ENCODE measurements at regions not wholly inside any gene's neighbourhood (a gene's known extent, or its start where the extent isn't known, plus 50 kb on each side); places are given as distances from the start of the nearest gene placed in this dataset.

- TF ChIP-seq ZNF266 (tag by site-specific recombination; IDR thresholded peaks at IDR 0.05; ENCODE audit: low read depth) = no peak
- TF ChIP-seq GLI2 (tag by site-specific recombination; IDR thresholded peaks at IDR 0.05; ENCODE audit: borderline replicate concordance, low read depth) = no peak
- no peak for TF ChIP-seq AEBP2 (tag by site-specific recombination; IDR thresholded peaks at IDR 0.05; ENCODE audit: borderline replicate concordance)
- no peak for TF ChIP-seq REPIN1 (tag by site-specific recombination; IDR thresholded peaks at IDR 0.05; ENCODE audit: low read depth)
- no peak for TF ChIP-seq SALL2 (tag by site-specific recombination; IDR thresholded peaks at IDR 0.05; ENCODE audit: borderline replicate concordance)
- no peak for TF ChIP-seq SETDB1 (IDR thresholded peaks at IDR 0.05; ENCODE audit: insufficient read length, low read length)
- TF ChIP-seq ZNF473 (tag by site-specific recombination; IDR thresholded peaks at IDR 0.05) = no peak
- TF ChIP-seq TSHZ1 (tag by site-specific recombination; IDR thresholded peaks at IDR 0.05; ENCODE audit: borderline replicate concordance) = no peak
- TF ChIP-seq ZNF514 (tag by site-specific recombination; IDR thresholded peaks at IDR 0.05) = no peak
Measured at GRCh38 chr11:134480136-134480712, 68.2 kb upstream of the B3GAT1 start (continued).

- POLR2A ChIA-PET = no interaction called here
- TF ChIP-seq ZBTB17 (tag by site-specific recombination; IDR thresholded peaks at IDR 0.05) (no peak), ZNF394 (tag by site-specific recombination; IDR thresholded peaks at IDR 0.05; ENCODE audit: borderline replicate concordance) (no peak), MZF1 (tag by site-specific recombination; IDR thresholded peaks at IDR 0.05; ENCODE audit: borderline replicate concordance) (no peak), ZXDB (tag by site-specific recombination; IDR thresholded peaks at IDR 0.05) (no peak), PRDM10 (tag by site-specific recombination; IDR thresholded peaks at IDR 0.05) (no peak), OSR2 (tag by site-specific recombination; IDR thresholded peaks at IDR 0.05) (no peak), ZNF768 (tag by site-specific recombination; IDR thresholded peaks at IDR 0.05) (no peak), ZNF362 (tag by site-specific recombination; IDR thresholded peaks at IDR 0.05) (no peak), ZNF274 (IDR thresholded peaks at IDR 0.05; ENCODE audit: low read length) (no peak), ZNF274 (tag by site-specific recombination; IDR thresholded peaks at IDR 0.05; ENCODE audit: borderline replicate concordance) (no peak), ZNF23 (tag by site-specific recombination; IDR thresholded peaks at IDR 0.05; ENCODE audit: borderline replicate concordance) (no peak)
Measured at GRCh38 chr11:134479206-134480135, 67.4 kb upstream of the B3GAT1 start.

More at GRCh38 chr11:134479206-134480135, 67.4 kb upstream of the B3GAT1 start:
- Histone ChIP-seq H3K4me1 (ENCODE audit: control insufficient read depth, insufficient read depth, low read length) (no peaks in the 10 kb centered on the region), H3K9me3 (ENCODE audit: control insufficient read depth, insufficient read depth, low read depth, low read length) (no peaks in the 10 kb centered on the region), H3K36me3 (ENCODE audit: control insufficient read depth in 2 of 2, insufficient read depth in 1 of 2, low read length in 2 of 2) (no peaks in the 10 kb centered on the region), H3K4me3 (ENCODE audit: low read depth, low read length) (no peak overlapping the region), H3K27ac (ENCODE audit: extremely low read depth, low read depth, low read length) (no peak overlapping the region)
- CTCF ChIA-PET = interaction anchor here (0.6 kb wide), 1 partner anchor 191 kb away, joined by 4 read pairs; no protein-coding TSS in a partner anchor

All from HEK293 (cell line).